ENCODE measurements at regions not wholly inside any gene's neighbourhood (a gene's known extent, or its start where the extent isn't known, plus 50 kb on each side); places are given as distances from the start of the nearest gene placed in this dataset.

DNA sequence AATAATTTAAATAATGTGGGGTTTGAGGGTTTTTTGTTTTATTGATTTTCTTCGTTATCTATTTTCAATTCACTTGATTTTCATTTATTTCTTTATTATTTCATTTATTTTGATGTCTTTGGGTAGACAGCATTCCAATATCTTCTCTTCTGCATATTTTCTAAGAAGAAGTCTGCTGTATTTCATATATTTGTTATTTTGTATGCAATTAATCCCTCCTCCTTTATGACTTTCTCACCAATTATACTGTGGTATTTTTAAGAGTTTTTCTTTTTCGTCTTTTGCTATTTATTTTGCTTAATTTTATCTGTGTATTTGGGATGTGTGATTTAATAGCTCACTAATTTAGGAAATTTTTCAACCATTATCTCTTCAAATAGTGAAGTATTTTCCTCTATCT lies 1444.4 kb upstream of the MIR17HG start:
- TF ChIP-seq, protein P1, sequence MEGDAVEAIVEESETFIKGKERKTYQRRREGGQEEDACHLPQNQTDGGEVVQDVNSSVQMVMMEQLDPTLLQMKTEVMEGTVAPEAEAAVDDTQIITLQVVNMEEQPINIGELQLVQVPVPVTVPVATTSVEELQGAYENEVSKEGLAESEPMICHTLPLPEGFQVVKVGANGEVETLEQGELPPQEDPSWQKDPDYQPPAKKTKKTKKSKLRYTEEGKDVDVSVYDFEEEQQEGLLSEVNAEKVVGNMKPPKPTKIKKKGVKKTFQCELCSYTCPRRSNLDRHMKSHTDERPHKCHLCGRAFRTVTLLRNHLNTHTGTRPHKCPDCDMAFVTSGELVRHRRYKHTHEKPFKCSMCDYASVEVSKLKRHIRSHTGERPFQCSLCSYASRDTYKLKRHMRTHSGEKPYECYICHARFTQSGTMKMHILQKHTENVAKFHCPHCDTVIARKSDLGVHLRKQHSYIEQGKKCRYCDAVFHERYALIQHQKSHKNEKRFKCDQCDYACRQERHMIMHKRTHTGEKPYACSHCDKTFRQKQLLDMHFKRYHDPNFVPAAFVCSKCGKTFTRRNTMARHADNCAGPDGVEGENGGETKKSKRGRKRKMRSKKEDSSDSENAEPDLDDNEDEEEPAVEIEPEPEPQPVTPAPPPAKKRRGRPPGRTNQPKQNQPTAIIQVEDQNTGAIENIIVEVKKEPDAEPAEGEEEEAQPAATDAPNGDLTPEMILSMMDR (IDR thresholded peaks at IDR 0.05) = no peak
- no peak for TF ChIP-seq POLR2A (IDR thresholded peaks at IDR 0.05)
